ENCODE measurements at regions not wholly inside any gene's neighbourhood (a gene's known extent, or its start where the extent isn't known, plus 50 kb on each side); places are given as distances from the start of the nearest gene placed in this dataset.

DNA sequence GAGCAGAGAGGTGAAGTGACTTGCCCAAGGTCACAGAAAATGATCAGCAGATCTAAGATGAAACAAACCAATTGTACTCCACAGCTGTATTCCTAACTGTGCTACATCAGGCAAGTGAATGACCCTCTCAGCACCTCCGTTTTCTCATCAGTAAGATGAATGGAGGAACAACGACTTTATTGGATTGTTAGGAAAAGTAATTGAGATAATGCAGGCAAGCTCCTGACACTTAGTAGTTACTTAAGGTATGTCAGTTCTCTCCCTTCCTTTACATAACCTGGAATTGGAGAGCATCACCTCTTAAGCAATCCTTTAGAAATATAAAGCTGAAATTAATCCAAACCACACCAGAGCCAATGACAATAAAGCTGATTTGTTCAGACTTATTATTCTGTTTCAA, 451.2 kb upstream of the CD180 start (continued):
- TF ChIP-seq, protein P1, sequence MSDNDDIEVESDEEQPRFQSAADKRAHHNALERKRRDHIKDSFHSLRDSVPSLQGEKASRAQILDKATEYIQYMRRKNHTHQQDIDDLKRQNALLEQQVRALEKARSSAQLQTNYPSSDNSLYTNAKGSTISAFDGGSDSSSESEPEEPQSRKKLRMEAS (IDR thresholded peaks at IDR 0.05; ENCODE audit: low read depth) = no peak
- TF ChIP-seq, protein P2, sequence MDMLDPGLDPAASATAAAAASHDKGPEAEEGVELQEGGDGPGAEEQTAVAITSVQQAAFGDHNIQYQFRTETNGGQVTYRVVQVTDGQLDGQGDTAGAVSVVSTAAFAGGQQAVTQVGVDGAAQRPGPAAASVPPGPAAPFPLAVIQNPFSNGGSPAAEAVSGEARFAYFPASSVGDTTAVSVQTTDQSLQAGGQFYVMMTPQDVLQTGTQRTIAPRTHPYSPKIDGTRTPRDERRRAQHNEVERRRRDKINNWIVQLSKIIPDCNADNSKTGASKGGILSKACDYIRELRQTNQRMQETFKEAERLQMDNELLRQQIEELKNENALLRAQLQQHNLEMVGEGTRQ (IDR thresholded peaks at IDR 0.05; ENCODE audit: borderline replicate concordance, low read depth, low read length) = no peak
- TF ChIP-seq EZH2phosphoT487 (IDR thresholded peaks at IDR 0.05; ENCODE audit: borderline replicate concordance, low read depth) (no peak), RAD21 (IDR thresholded peaks at IDR 0.05; ENCODE audit: low read length) (no peak)

DNA sequence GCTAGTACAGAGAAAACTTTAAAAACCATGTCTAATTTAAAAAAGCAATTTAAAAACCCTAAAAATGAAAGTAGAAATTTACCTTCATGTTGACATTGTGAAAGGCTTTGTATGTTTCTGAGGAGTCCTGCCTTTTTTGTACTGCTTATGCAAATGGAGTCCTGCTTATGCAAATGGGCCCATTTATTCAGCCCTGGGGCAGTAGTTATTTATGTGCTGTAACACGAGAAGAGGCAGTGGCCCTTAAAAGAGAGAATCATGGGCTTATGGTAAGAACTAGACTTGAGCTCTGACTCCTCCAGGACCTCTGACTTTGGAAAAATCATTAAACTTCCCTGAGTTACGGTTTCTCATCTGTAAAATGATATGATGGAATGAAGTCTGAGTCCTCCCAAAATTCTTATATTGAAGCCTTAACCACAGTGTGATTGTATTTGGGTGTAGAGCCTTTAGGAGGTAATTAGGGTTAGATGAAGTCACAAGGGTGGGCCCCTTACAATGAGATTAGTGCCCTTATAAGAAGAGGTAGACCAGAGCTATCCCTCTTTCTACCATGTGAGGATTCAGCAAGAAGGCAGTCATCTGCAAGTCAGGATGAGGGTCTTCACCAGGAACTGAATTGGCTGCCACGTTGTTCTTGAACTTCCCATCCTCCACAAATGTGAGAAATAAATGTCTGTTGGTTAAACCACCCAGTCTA, 447.8 kb upstream of the CD180 start:
- H3K27ac ChIP-seq (ENCODE audit: low read depth in 2 of 2, low read length in 1 of 2) = no peak overlapping the region
- H3K9me3 ChIP-seq = no peaks in the 10 kb centered on the region
- no peak for DNase-seq
- TF ChIP-seq POLR2AphosphoS5 (IDR thresholded peaks at IDR 0.05; ENCODE audit: low read depth, low read length) (no peak), SMC3 (IDR thresholded peaks at IDR 0.05; ENCODE audit: low read depth, low read length) (no peak), SIN3A (IDR thresholded peaks at IDR 0.05; ENCODE audit: borderline replicate concordance, low read depth, low read length) (no peak), RFX5 (IDR thresholded peaks at IDR 0.05; ENCODE audit: low read length) (no peak), NFIC (IDR thresholded peaks at IDR 0.05; ENCODE audit: borderline replicate concordance) (no peak), TEAD4 (IDR thresholded peaks at IDR 0.05; ENCODE audit: borderline replicate concordance, insufficient read depth) (no peak), TCF12 (IDR thresholded peaks at IDR 0.05) (no peak), GABPA (IDR thresholded peaks at IDR 0.05; ENCODE audit: low read depth) (no peak), NRF1 (IDR thresholded peaks at IDR 0.05; ENCODE audit: low read depth, low read length) (no peak), TAF1 (IDR thresholded peaks at IDR 0.05; ENCODE audit: borderline replicate concordance, low read depth, low read length) (no peak)
- TF ChIP-seq, protein P2 (IDR thresholded peaks at IDR 0.05; ENCODE audit: borderline replicate concordance, low read depth, low read length) = no peak
- TF ChIP-seq, protein P3, sequence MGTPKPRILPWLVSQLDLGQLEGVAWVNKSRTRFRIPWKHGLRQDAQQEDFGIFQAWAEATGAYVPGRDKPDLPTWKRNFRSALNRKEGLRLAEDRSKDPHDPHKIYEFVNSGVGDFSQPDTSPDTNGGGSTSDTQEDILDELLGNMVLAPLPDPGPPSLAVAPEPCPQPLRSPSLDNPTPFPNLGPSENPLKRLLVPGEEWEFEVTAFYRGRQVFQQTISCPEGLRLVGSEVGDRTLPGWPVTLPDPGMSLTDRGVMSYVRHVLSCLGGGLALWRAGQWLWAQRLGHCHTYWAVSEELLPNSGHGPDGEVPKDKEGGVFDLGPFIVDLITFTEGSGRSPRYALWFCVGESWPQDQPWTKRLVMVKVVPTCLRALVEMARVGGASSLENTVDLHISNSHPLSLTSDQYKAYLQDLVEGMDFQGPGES (IDR thresholded peaks at IDR 0.05; ENCODE audit: low read depth, low read length) = no peak
- TF ChIP-seq, protein P4, sequence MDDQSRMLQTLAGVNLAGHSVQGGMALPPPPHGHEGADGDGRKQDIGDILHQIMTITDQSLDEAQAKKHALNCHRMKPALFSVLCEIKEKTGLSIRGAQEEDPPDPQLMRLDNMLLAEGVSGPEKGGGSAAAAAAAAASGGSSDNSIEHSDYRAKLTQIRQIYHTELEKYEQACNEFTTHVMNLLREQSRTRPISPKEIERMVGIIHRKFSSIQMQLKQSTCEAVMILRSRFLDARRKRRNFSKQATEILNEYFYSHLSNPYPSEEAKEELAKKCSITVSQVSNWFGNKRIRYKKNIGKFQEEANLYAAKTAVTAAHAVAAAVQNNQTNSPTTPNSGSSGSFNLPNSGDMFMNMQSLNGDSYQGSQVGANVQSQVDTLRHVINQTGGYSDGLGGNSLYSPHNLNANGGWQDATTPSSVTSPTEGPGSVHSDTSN (IDR thresholded peaks at IDR 0.05) = no peak
- 25% methylated on average over 3 of the region's 3 CpGs for WGBS (ENCODE audit: low lambda C conversion rate)
- ChIA-PET POLR2A (no interaction called here), CTCF (interaction anchor here (1.1 kb wide), 1 partner anchor 11 kb away, joined by 3 read pairs; no protein-coding TSS in a partner anchor)
- no peak overlapping the region for H3K4me3 ChIP-seq (ENCODE audit: low read depth in 2 of 2, low read length in 1 of 2)
- H3K9ac ChIP-seq = no peak overlapping the region
- H3F3A ChIP-seq (replicated peaks; ENCODE audit: insufficient read depth) = no peaks in the 10 kb centered on the region
- H3K9me2 ChIP-seq = no peaks in the 10 kb centered on the region
- no peaks in the 10 kb centered on the region for H3K27me3 ChIP-seq (ENCODE audit: insufficient read depth)
- H4K20me1 ChIP-seq (ENCODE audit: insufficient read depth) = no peaks in the 10 kb centered on the region
- H3K4me1 ChIP-seq (ENCODE audit: control insufficient read depth in 1 of 2, insufficient read depth in 2 of 2, low read depth in 1 of 2, low read length in 1 of 2) = no peaks in the 10 kb centered on the region; a peak in 2 of 4 replicates
- H3K79me2 ChIP-seq (ENCODE audit: insufficient read depth) = no peaks in the 10 kb centered on the region
- H2AFZ ChIP-seq (ENCODE audit: low read depth) = no peak overlapping the region
- no peak overlapping the region for H3K4me2 ChIP-seq
- H3K36me3 ChIP-seq (replicated peaks in 1 of 2; ENCODE audit: control insufficient read depth in 1 of 2, insufficient read depth in 2 of 2, low read length in 1 of 2) = no peaks in the 10 kb centered on the region
